ENCODE measurements at regions not wholly inside any gene's neighbourhood (a gene's known extent, or its start where the extent isn't known, plus 50 kb on each side); places are given as distances from the start of the nearest gene placed in this dataset.

- TF ChIP-seq MAFG (CRISPR knock-in tag; IDR thresholded peaks at IDR 0.05) (no peak), ZKSCAN5 (CRISPR knock-in tag; IDR thresholded peaks at IDR 0.05) (no peak), ZNF33A (CRISPR knock-in tag; IDR thresholded peaks at IDR 0.05; ENCODE audit: borderline replicate concordance) (no peak), SNAI1 (CRISPR knock-in tag; IDR thresholded peaks at IDR 0.05; ENCODE audit: borderline replicate concordance) (no peak), ZFP36L1 (CRISPR knock-in tag; IDR thresholded peaks at IDR 0.05) (no peak), ZNF780A (CRISPR knock-in tag; IDR thresholded peaks at IDR 0.05) (no peak), NCOA2 (CRISPR knock-in tag; IDR thresholded peaks at IDR 0.05) (no peak), ZNF160 (CRISPR knock-in tag; IDR thresholded peaks at IDR 0.05) (no peak), RNF2 (conservative IDR thresholded peaks at IDR 0.05; ENCODE audit: low read depth) (no peak), TCF7L2 (IDR thresholded peaks at IDR 0.05; ENCODE audit: low read depth, low read length) (no peak), TOE1 (CRISPR knock-in tag; IDR thresholded peaks at IDR 0.05) (no peak), FOXK2 (IDR thresholded peaks at IDR 0.05) (no peak), ZNF567 (CRISPR knock-in tag; IDR thresholded peaks at IDR 0.05; ENCODE audit: borderline replicate concordance) (no peak), PBX3 (CRISPR knock-in tag; IDR thresholded peaks at IDR 0.05; ENCODE audit: borderline replicate concordance) (no peak)
- no peak for ATAC-seq
- intact Hi-C loops (cut with micrococcal nuclease; ENCODE audit: unreplicated experiment) = no loop called here
- CTCF ChIA-PET (ENCODE audit: low intra/inter-chr PET ratio, low total read pairs) = no interaction called here
- Histone ChIP-seq H3K4me1 (ENCODE audit: insufficient read depth, low read length) (no peaks in the 10 kb centered on the region), H3K9ac (ENCODE audit: insufficient read depth, low read depth, low read length) (no peak overlapping the region), H3K36me3 (replicated peaks in 1 of 2; ENCODE audit: control insufficient read depth in 1 of 2, insufficient read depth in 2 of 2, low read length in 2 of 2) (no peaks in the 10 kb centered on the region), H3K27ac (ENCODE audit: extremely low read length, insufficient read depth, low read length) (no peak overlapping the region), H3K4me3 (replicated peaks in 1 of 3; ENCODE audit: insufficient read depth in 1 of 3, low read depth in 2 of 3, low read length in 3 of 3) (no peak overlapping the region), H2AFZ (ENCODE audit: low read length) (no peak overlapping the region), H3K4me2 (ENCODE audit: low read depth, low read length) (no peak overlapping the region), H3K27me3 (ENCODE audit: control insufficient read depth in 1 of 2, insufficient read depth in 2 of 2, low read length in 2 of 2) (no peaks in the 10 kb centered on the region), H3K9me3 (ENCODE audit: low read length) (no peaks in the 10 kb centered on the region), H3K79me2 (ENCODE audit: insufficient read depth, low read length) (no peaks in the 10 kb centered on the region), H4K20me1 (ENCODE audit: insufficient read depth, low read length) (no peaks in the 10 kb centered on the region)
- in situ Hi-C loops (cut with HindIII; ENCODE audit: extremely low pct_ligation_motif_present, low pct_unique_long_range_greater_than_20kb) = no loop called here
- DNase-seq (ENCODE audit: low spot score) = no peak
- no peak for FAIRE-seq
- no TSS peak for BruUV-seq (replicated peaks)
- 12% methylated on average over 2 of the region's 2 CpGs for WGBS (ENCODE audit: low lambda C conversion rate)
- POLR2A ChIA-PET = no interaction called here
These were observed 653.1 kb upstream of the KCNMB2 start for GRCh38 chr3:177883091-177883490.
